Lower lobe of right lung (tissue), 2 donors: ENCODE measurements at regions not wholly inside any gene's neighbourhood (a gene's known extent, or its start where the extent isn't known, plus 50 kb on each side); places are given as distances from the start of the nearest gene placed in this dataset.

ENCODE experiments used
- ATAC-seq, 2 donors: fragments of 200-7000 bp; cut with Tn5 transposase; one replicate each; pipeline ENCODE4 v1.9.1; 2020 to 2022; ENCODE audit warnings: mild to moderate bottlenecking in 2 of 2, moderate library complexity in 2 of 2
- DNase-seq: peaks from one replicate; pipeline ENCODE4 v3.0.0-alpha.2; 2020
- H3K27ac ChIP-seq: fragments of 200-600 bp; one replicate; pipeline ENCODE4 v1.8.0; 2022
- H3K27me3 ChIP-seq: fragments of 200-600 bp; one replicate; pipeline ENCODE4 v1.8.0; 2022; ENCODE audit warnings: low read depth
- H3K36me3 ChIP-seq: fragments of 200-600 bp; one replicate; pipeline ENCODE4 v1.8.0; 2022; ENCODE audit warnings: mild to moderate bottlenecking
- H3K4me1 ChIP-seq: fragments of 200-600 bp; one replicate; pipeline ENCODE4 v1.8.0; 2022
- H3K4me3 ChIP-seq: fragments of 200-600 bp; one replicate; pipeline ENCODE4 v1.8.0; 2022; ENCODE audit warnings: mild to moderate bottlenecking
- H3K9me3 ChIP-seq: fragments of 200-600 bp; one replicate; pipeline ENCODE4 v1.8.0; 2022
- intact Hi-C: fragments of 100-400 bp; cut with DNase I; formaldehyde crosslinking; loops from one replicate; pipeline ENCODE4 v1.11.0; 2022
- TF ChIP-seq, protein P1 (sequence below): fragments of 200-600 bp; IDR thresholded peaks from one replicate; pipeline ENCODE4 v1.8.0; 2022; ENCODE audit warnings: antibody characterized with exemption, mild to moderate bottlenecking
- donor health status: DM: no; HTN: yes; CAD: no; lungs with severe emphysema.

DNA sequence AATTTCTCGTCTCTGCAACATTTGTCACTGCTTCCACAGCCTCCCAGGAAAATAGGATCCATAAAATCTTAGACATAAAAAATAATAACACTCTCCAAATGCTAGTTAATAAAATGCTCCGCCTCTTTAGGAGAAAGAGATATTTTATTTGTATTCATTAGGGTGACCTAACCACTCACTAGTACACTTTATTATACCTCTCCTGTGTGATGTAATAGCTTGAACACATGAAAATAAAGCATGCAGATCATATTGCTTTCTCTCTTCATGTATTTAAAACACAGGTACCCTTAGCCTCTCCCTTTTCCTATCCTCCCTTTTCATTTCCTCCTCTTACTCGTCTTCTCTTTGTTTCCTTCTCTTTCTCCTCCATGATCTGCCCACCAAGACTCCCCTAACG lies 694.2 kb downstream of the EPHA4 start:
- no peaks in the 10 kb centered on the region for H3K27me3 ChIP-seq
- no peaks in the 10 kb centered on the region for H3K36me3 ChIP-seq
- H3K4me3 ChIP-seq = no peak overlapping the region
- intact Hi-C loops = no loop called here
- TF ChIP-seq, protein P1, sequence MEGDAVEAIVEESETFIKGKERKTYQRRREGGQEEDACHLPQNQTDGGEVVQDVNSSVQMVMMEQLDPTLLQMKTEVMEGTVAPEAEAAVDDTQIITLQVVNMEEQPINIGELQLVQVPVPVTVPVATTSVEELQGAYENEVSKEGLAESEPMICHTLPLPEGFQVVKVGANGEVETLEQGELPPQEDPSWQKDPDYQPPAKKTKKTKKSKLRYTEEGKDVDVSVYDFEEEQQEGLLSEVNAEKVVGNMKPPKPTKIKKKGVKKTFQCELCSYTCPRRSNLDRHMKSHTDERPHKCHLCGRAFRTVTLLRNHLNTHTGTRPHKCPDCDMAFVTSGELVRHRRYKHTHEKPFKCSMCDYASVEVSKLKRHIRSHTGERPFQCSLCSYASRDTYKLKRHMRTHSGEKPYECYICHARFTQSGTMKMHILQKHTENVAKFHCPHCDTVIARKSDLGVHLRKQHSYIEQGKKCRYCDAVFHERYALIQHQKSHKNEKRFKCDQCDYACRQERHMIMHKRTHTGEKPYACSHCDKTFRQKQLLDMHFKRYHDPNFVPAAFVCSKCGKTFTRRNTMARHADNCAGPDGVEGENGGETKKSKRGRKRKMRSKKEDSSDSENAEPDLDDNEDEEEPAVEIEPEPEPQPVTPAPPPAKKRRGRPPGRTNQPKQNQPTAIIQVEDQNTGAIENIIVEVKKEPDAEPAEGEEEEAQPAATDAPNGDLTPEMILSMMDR = no peak
- H3K4me1 ChIP-seq = no peaks in the 10 kb centered on the region
- DNase-seq (no peak), ATAC-seq (no peak)
- H3K9me3 ChIP-seq = no peaks in the 10 kb centered on the region
- H3K27ac ChIP-seq = no peak overlapping the region

- Histone ChIP-seq H3K9me3 (no peaks in the 10 kb centered on the region), H3K4me3 (no peak overlapping the region), H3K27me3 (no peaks in the 10 kb centered on the region), H3K36me3 (no peaks in the 10 kb centered on the region), H3K27ac (no peak overlapping the region), H3K4me1 (no peaks in the 10 kb centered on the region)
- DNase-seq (no peak), ATAC-seq (no peak)
- intact Hi-C loops = no loop called here
- TF ChIP-seq, protein P1 = no peak
Measured at GRCh38 chr2:220880623-220881596, 691.2 kb downstream of the EPHA4 start.

- intact Hi-C loops = no loop called here
- Histone ChIP-seq H3K9me3 (no peaks in the 10 kb centered on the region), H3K36me3 (no peaks in the 10 kb centered on the region), H3K4me3 (no peak overlapping the region), H3K27me3 (no peaks in the 10 kb centered on the region), H3K4me1 (no peaks in the 10 kb centered on the region), H3K27ac (no peak overlapping the region)
- ATAC-seq (no peak), DNase-seq (no peak)
- TF ChIP-seq, protein P1 = no peak
Measured at GRCh38 chr2:220882507-220882906, 689.6 kb downstream of the EPHA4 start.

- no peak overlapping the region for H3K27ac ChIP-seq
- H3K9me3 ChIP-seq = no peaks in the 10 kb centered on the region
- no peaks in the 10 kb centered on the region for H3K36me3 ChIP-seq
- TF ChIP-seq, protein P1 = no peak
- no peak overlapping the region for H3K4me3 ChIP-seq
- H3K4me1 ChIP-seq = no peaks in the 10 kb centered on the region
- ATAC-seq = no peak
- intact Hi-C loops = no loop called here
- no peaks in the 10 kb centered on the region for H3K27me3 ChIP-seq
- no peak for DNase-seq
Measured at GRCh38 chr2:220885593-220885992, 686.5 kb downstream of the EPHA4 start.

GRCh38 chr2:220887271-220887870 lies 684.7 kb downstream of the EPHA4 start:
- no peak overlapping the region for H3K4me3 ChIP-seq
- intact Hi-C loops = no loop called here
- TF ChIP-seq, protein P1 = no peak
- no peaks in the 10 kb centered on the region for H3K4me1 ChIP-seq
- ATAC-seq (no peak), DNase-seq (no peak)
- H3K27ac ChIP-seq = no peak overlapping the region
- H3K27me3 ChIP-seq = no peaks in the 10 kb centered on the region
- no peaks in the 10 kb centered on the region for H3K36me3 ChIP-seq
- no peaks in the 10 kb centered on the region for H3K9me3 ChIP-seq
